ENCODE measurements at regions not wholly inside any gene's neighbourhood (a gene's known extent, or its start where the extent isn't known, plus 50 kb on each side); places are given as distances from the start of the nearest gene placed in this dataset.

- TF ChIP-seq, protein P1, sequence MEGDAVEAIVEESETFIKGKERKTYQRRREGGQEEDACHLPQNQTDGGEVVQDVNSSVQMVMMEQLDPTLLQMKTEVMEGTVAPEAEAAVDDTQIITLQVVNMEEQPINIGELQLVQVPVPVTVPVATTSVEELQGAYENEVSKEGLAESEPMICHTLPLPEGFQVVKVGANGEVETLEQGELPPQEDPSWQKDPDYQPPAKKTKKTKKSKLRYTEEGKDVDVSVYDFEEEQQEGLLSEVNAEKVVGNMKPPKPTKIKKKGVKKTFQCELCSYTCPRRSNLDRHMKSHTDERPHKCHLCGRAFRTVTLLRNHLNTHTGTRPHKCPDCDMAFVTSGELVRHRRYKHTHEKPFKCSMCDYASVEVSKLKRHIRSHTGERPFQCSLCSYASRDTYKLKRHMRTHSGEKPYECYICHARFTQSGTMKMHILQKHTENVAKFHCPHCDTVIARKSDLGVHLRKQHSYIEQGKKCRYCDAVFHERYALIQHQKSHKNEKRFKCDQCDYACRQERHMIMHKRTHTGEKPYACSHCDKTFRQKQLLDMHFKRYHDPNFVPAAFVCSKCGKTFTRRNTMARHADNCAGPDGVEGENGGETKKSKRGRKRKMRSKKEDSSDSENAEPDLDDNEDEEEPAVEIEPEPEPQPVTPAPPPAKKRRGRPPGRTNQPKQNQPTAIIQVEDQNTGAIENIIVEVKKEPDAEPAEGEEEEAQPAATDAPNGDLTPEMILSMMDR (IDR thresholded peaks at IDR 0.05), result no peak
- no peak for TF ChIP-seq POLR2A (IDR thresholded peaks at IDR 0.05)
These were observed 160.9 kb downstream of the PPARGC1A start for GRCh38 chr4:23728971-23729370.
